ENCODE measurements at regions not wholly inside any gene's neighbourhood (a gene's known extent, or its start where the extent isn't known, plus 50 kb on each side); places are given as distances from the start of the nearest gene placed in this dataset.

GRCh38 chr6:71238351-71238750 lies 50.3 kb upstream of the OGFRL1 start:
- H3K4me2 ChIP-seq (ENCODE audit: low read depth, low read length, poor library complexity, severe bottlenecking), result no peak overlapping the region
- no peak overlapping the region for H3K9ac ChIP-seq (ENCODE audit: low read length)
- no peaks in the 10 kb centered on the region for H3K9me3 ChIP-seq (ENCODE audit: insufficient read depth, low read length)
- H3K27ac ChIP-seq (ENCODE audit: low read depth, low read length), result no peak overlapping the region
- H3K9me2 ChIP-seq (replicated peaks; ENCODE audit: insufficient read depth, low read length), result no peaks in the 10 kb centered on the region
- H3K4me3 ChIP-seq (ENCODE audit: insufficient read depth, low read length, poor library complexity, severe bottlenecking), result no peak overlapping the region
- no peaks in the 10 kb centered on the region for H3K36me3 ChIP-seq (ENCODE audit: low read length)
- no peaks in the 10 kb centered on the region for H4K20me1 ChIP-seq (ENCODE audit: low read depth, low read length)
- no peaks in the 10 kb centered on the region for H3F3A ChIP-seq (ENCODE audit: insufficient read depth)
- TF ChIP-seq CTCF (IDR thresholded peaks at IDR 0.05; ENCODE audit: insufficient read depth, low read length, poor library complexity, severe bottlenecking) (no peak), EZH2phosphoT487 (conservative IDR thresholded peaks at IDR 0.05; ENCODE audit: low read length) (no peak)
- no peaks in the 10 kb centered on the region for H3K79me2 ChIP-seq (ENCODE audit: insufficient read depth, low read length)
- H2AFZ ChIP-seq (ENCODE audit: low read depth, low read length, severe bottlenecking), result no peak overlapping the region
- no peaks in the 10 kb centered on the region for H3K27me3 ChIP-seq (ENCODE audit: low read length)

Measured in SU-DHL-6 (cell line).